Stimulated activated CD4-positive, alpha-beta T cell treated with anti-CD3 and anti-CD28 coated beads, TNF-alpha, amount 100 ng/mL, for 1 hour (primary cell): ENCODE measurements at regions not wholly inside any gene's neighbourhood (a gene's known extent, or its start where the extent isn't known, plus 50 kb on each side); places are given as distances from the start of the nearest gene placed in this dataset.

Experiments
- DNase-seq, 3 donors: peaks; one replicate each; pipeline ENCODE4 v3.0.0-alpha.2; 2020; ENCODE audit warnings: low read depth in 3 of 3, low spot score in 1 of 3

GRCh38 chr22:48744967-48745841 lies 1082.5 kb downstream of the BRD1 start:
- DNase-seq = no peak

GRCh38 chr22:48744283-48744641 lies 1083.4 kb downstream of the BRD1 start:
- DNase-seq = no peak

- no peak for DNase-seq
These were observed 1083.9 kb downstream of the BRD1 start for GRCh38 chr22:48743601-48744282.

- no peak for DNase-seq
These were observed 1084.9 kb downstream of the BRD1 start for GRCh38 chr22:48742556-48743343.

- no peak for DNase-seq
These were observed 1085.5 kb downstream of the BRD1 start for GRCh38 chr22:48742191-48742555.

- no peak for DNase-seq
These were observed 1086.1 kb downstream of the BRD1 start for GRCh38 chr22:48741540-48741939.

GRCh38 chr22:48740731-48741405 lies 1086.8 kb downstream of the BRD1 start:
- DNase-seq = no peak

GRCh38 chr22:48740086-48740730 lies 1087.5 kb downstream of the BRD1 start:
- no peak for DNase-seq

- DNase-seq = no peak
These were observed 1088.2 kb downstream of the BRD1 start for GRCh38 chr22:48739348-48740085.

- no peak for DNase-seq
These were observed 1089.3 kb downstream of the BRD1 start for GRCh38 chr22:48738204-48738980.

- DNase-seq = no peak
These were observed 1090.0 kb downstream of the BRD1 start for GRCh38 chr22:48737461-48738203.

GRCh38 chr22:48736593-48737460 lies 1090.8 kb downstream of the BRD1 start:
- DNase-seq = no peak

- DNase-seq = no peak
These were observed 1092.7 kb downstream of the BRD1 start for GRCh38 chr22:48734961-48735360.

- no peak for DNase-seq
These were observed 1093.3 kb downstream of the BRD1 start for GRCh38 chr22:48734359-48734758.

- no peak for DNase-seq
These were observed 1098.0 kb downstream of the BRD1 start for GRCh38 chr22:48729499-48730171.

GRCh38 chr22:48727454-48728058 lies 1100.1 kb downstream of the BRD1 start:
- no peak for DNase-seq

GRCh38 chr22:48724899-48725298 lies 1102.8 kb downstream of the BRD1 start:
- DNase-seq = no peak
